Activated B cell treated with CpG ODN at 0.5 μM for 24 hours (primary cell): ENCODE measurements at regions not wholly inside any gene's neighbourhood (a gene's known extent, or its start where the extent isn't known, plus 50 kb on each side); places are given as distances from the start of the nearest gene placed in this dataset.

Experiments used
- ATAC-seq: fragments of 200-7000 bp; cut with Tn5 transposase; one replicate; pipeline ENCODE4 v1.10.0; 2021; ENCODE audit warnings: low read depth, mild to moderate bottlenecking, moderate library complexity
- CTCF ChIA-PET: fragments of 350-600 bp; sonication (Branson Sonifier 250); formaldehyde crosslinking; loops from one replicate; lab custom pipeline; 2021; ENCODE audit warnings: antibody characterized with exemption; lab: Charles Lee
- POLR2A ChIA-PET: fragments of 350-600 bp; sonication (Branson Sonifier 250); formaldehyde crosslinking; loops from one replicate; lab custom pipeline; 2021; ENCODE audit warnings: antibody characterized with exemption; lab: Charles Lee
- DNase-seq: peaks from one replicate; pipeline ENCODE4 v3.0.0; 2022
- H3K27ac Mint-ChIP-seq: one replicate; pipeline ENCODE4 v1.8.0; 2020; ENCODE audit warnings: mixed read lengths
- H3K27me3 Mint-ChIP-seq: one replicate; pipeline ENCODE4 v1.8.0; 2021; ENCODE audit warnings: mixed read lengths
- H3K36me3 Mint-ChIP-seq: one replicate; pipeline ENCODE4 v1.8.0; 2021; ENCODE audit warnings: low read depth, mixed read lengths
- H3K4me1 Mint-ChIP-seq: one replicate; pipeline ENCODE4 v1.8.0; 2021; ENCODE audit warnings: mixed read lengths
- H3K4me3 Mint-ChIP-seq: one replicate; pipeline ENCODE4 v1.8.0; 2020; ENCODE audit warnings: mild to moderate bottlenecking, mixed read lengths
- H3K9me3 Mint-ChIP-seq: one replicate; pipeline ENCODE4 v1.8.0; 2020; ENCODE audit warnings: mixed read lengths
- CTCF ChIP-seq: fragments of 200-600 bp; IDR thresholded peaks from one replicate; pipeline ENCODE4 v1.8.0; 2022; ENCODE audit warnings: antibody characterized with exemption, mild to moderate bottlenecking
- intact Hi-C: fragments of 100-400 bp; cut with micrococcal nuclease; formaldehyde crosslinking; loops from one replicate; pipeline ENCODE4 v1.15.1; 2024

- H3K4me3 Mint-ChIP-seq = no peak overlapping the region
- H3K27ac Mint-ChIP-seq = no peak overlapping the region
- H3K36me3 Mint-ChIP-seq = no peaks in the 10 kb centered on the region
- intact Hi-C loops = no loop called here
- no peak for DNase-seq
- ChIA-PET CTCF (no interaction called here), POLR2A (no interaction called here)
- TF ChIP-seq CTCF = no peak
- ATAC-seq = no peak
- no peaks in the 10 kb centered on the region for H3K4me1 Mint-ChIP-seq
- H3K27me3 Mint-ChIP-seq = no peaks in the 10 kb centered on the region
- H3K9me3 Mint-ChIP-seq = peaks cover 4% of the 10 kb centered on the region
These were observed 311.9 kb upstream of the TRPC7 start for GRCh38 chr5:136677217-136677616.

- Mint-ChIP-seq H3K36me3 (no peaks in the 10 kb centered on the region), H3K27ac (no peak overlapping the region), H3K4me3 (no peak overlapping the region), H3K4me1 (no peaks in the 10 kb centered on the region), H3K27me3 (no peaks in the 10 kb centered on the region), H3K9me3 (peaks cover 4% of the 10 kb centered on the region)
- ATAC-seq (no peak), DNase-seq (no peak)
- ChIA-PET POLR2A (no interaction called here), CTCF (no interaction called here)
- no peak for TF ChIP-seq CTCF
- intact Hi-C loops = no loop called here
These were observed 311.3 kb upstream of the TRPC7 start for GRCh38 chr5:136676685-136677084.

- no peak for TF ChIP-seq CTCF
- Mint-ChIP-seq H3K27me3 (no peaks in the 10 kb centered on the region), H3K4me3 (no peak overlapping the region), H3K4me1 (no peaks in the 10 kb centered on the region), H3K36me3 (no peaks in the 10 kb centered on the region), H3K27ac (no peak overlapping the region), H3K9me3 (peaks cover 2% of the 10 kb centered on the region)
- ChIA-PET POLR2A (no interaction called here), CTCF (no interaction called here)
- intact Hi-C loops = no loop called here
- ATAC-seq (no peak), DNase-seq (no peak)
These were observed 310.4 kb upstream of the TRPC7 start for GRCh38 chr5:136675769-136676168.

- Mint-ChIP-seq H3K4me1 (no peaks in the 10 kb centered on the region), H3K4me3 (no peak overlapping the region), H3K9me3 (peaks cover 2% of the 10 kb centered on the region), H3K27me3 (no peaks in the 10 kb centered on the region), H3K27ac (no peak overlapping the region), H3K36me3 (no peaks in the 10 kb centered on the region)
- no peak for DNase-seq
- intact Hi-C loops = no loop called here
- POLR2A ChIA-PET = no interaction called here
- TF ChIP-seq CTCF = no peak
- ATAC-seq = no peak
- CTCF ChIA-PET = no interaction called here
These were observed 308.8 kb upstream of the TRPC7 start for GRCh38 chr5:136674178-136674577.

GRCh38 chr5:136667789-136668188, 302.4 kb upstream of the TRPC7 start:
- ATAC-seq (no peak), DNase-seq (no peak)
- no peak overlapping the region for H3K4me3 Mint-ChIP-seq
- CTCF ChIA-PET = no interaction called here
- TF ChIP-seq CTCF = no peak
- no peaks in the 10 kb centered on the region for H3K4me1 Mint-ChIP-seq
- POLR2A ChIA-PET = no interaction called here
- H3K27ac Mint-ChIP-seq = no peak overlapping the region
- no peaks in the 10 kb centered on the region for H3K27me3 Mint-ChIP-seq
- intact Hi-C loops = no loop called here
- H3K36me3 Mint-ChIP-seq = no peaks in the 10 kb centered on the region
- no peaks in the 10 kb centered on the region for H3K9me3 Mint-ChIP-seq
